Urinary bladder (tissue), 3 donors: ENCODE measurements at regions not wholly inside any gene's neighbourhood (a gene's known extent, or its start where the extent isn't known, plus 50 kb on each side); places are given as distances from the start of the nearest gene placed in this dataset.
"Not testable (repeated sequence)": the region's sequence is repeated elsewhere in the genome, so short reads cannot be mapped to it uniquely, and the experiment has no call there.

ENCODE experiments used
- DNase-seq: peaks from one replicate; pipeline ENCODE4 v3.0.0-alpha.2; 2015; ENCODE audit errors: extremely low spot score
- H3K27ac ChIP-seq: one replicate; pipeline ENCODE4 v1.5.1; 2013; ENCODE audit warnings: low read depth, mild to moderate bottlenecking, moderate library complexity
- H3K36me3 ChIP-seq: one replicate; pipeline ENCODE4 v1.6.1; 2013; ENCODE audit warnings: mild to moderate bottlenecking, moderate library complexity; ENCODE audit not compliant: insufficient read depth
- H3K4me1 ChIP-seq: one replicate; pipeline ENCODE4 v1.6.1; 2013; ENCODE audit warnings: mild to moderate bottlenecking, moderate library complexity; ENCODE audit not compliant: insufficient read depth
- H3K4me3 ChIP-seq: one replicate; pipeline ENCODE4 v1.5.1; 2013; ENCODE audit warnings: low read depth, low read length
- WGBS: extraction: QIAGEN DNeasy Blood & Tissue Kit; methylation state at CpG from one replicate; pipeline ENCODE4 v1.1.7; 2013; 5-methylcytosine and 5-hydroxymethylcytosine counted together
- donor health status: healthy with polysubstance abuse.
- donor health status: healthy.

- WGBS = 85% methylated on average over 16 of the region's 16 CpGs
- Histone ChIP-seq H3K36me3 (no peaks in the 10 kb centered on the region), H3K27ac (no peak overlapping the region), H3K4me1 (no peaks in the 10 kb centered on the region), H3K4me3 (no peak overlapping the region)
- no peak for DNase-seq
These were observed 245.4 kb upstream of the EXOC2 start for GRCh38 chr6:938271-938905.

GRCh38 chr6:935582-935981 lies 242.6 kb upstream of the EXOC2 start:
- 68% methylated on average over 8 of the region's 8 CpGs for WGBS
- no peaks in the 10 kb centered on the region for H3K36me3 ChIP-seq
- no peaks in the 10 kb centered on the region for H3K4me1 ChIP-seq
- H3K4me3 ChIP-seq = no peak overlapping the region
- no peak for DNase-seq
- H3K27ac ChIP-seq = no peak overlapping the region

- Histone ChIP-seq H3K4me3 (no peak overlapping the region), H3K36me3 (no peaks in the 10 kb centered on the region), H3K4me1 (no peaks in the 10 kb centered on the region), H3K27ac (no peak overlapping the region)
- 86% methylated on average over 3 of the region's 3 CpGs for WGBS
- DNase-seq = no peak
These were observed 241.7 kb upstream of the EXOC2 start for GRCh38 chr6:934686-935085.

- not testable (repeated sequence) for H3K4me1 ChIP-seq, H3K4me3 ChIP-seq, H3K27ac ChIP-seq, H3K36me3 ChIP-seq, DNase-seq
- WGBS = 84% methylated on average over 4 of the region's 4 CpGs
These were observed 239.0 kb upstream of the EXOC2 start for GRCh38 chr6:931919-932318.

- DNase-seq = no peak
- no peak overlapping the region for H3K4me3 ChIP-seq
- H3K27ac ChIP-seq = no peak overlapping the region
- H3K4me1 ChIP-seq = no peaks in the 10 kb centered on the region
- H3K36me3 ChIP-seq = no peaks in the 10 kb centered on the region
- 94% methylated on average over 11 of the region's 11 CpGs for WGBS
These were observed 234.2 kb upstream of the EXOC2 start for GRCh38 chr6:927157-927556.

GRCh38 chr6:925656-926213 lies 232.8 kb upstream of the EXOC2 start:
- whole genome bisulfite sequencing = 87% methylated on average over 2 of the region's 2 CpGs
- no peak for DNase-seq
- H3K4me1 ChIP-seq = no peaks in the 10 kb centered on the region

GRCh38 chr6:924661-925060 lies 231.7 kb upstream of the EXOC2 start:
- no peak for DNase-seq
- Histone ChIP-seq H3K4me1 (no peaks in the 10 kb centered on the region), H3K4me3 (no peak overlapping the region), H3K36me3 (no peaks in the 10 kb centered on the region), H3K27ac (no peak overlapping the region)
- WGBS = 80% methylated on average over 9 of the region's 9 CpGs

More at GRCh38 chr6:925656-926213, 232.8 kb upstream of the EXOC2 start:
- no peaks in the 10 kb centered on the region for H3K36me3 ChIP-seq
- H3K27ac ChIP-seq = no peak overlapping the region
- H3K4me3 ChIP-seq = no peak overlapping the region

- 84% methylated on average over 4 of the region's 4 CpGs for WGBS
- no peak overlapping the region for H3K4me3 ChIP-seq
These were observed 228.5 kb upstream of the EXOC2 start for GRCh38 chr6:921400-921799.

GRCh38 chr6:920512-920911 lies 227.6 kb upstream of the EXOC2 start:
- WGBS = 90% methylated on average over 9 of the region's 9 CpGs
- Histone ChIP-seq H3K27ac (no peak overlapping the region), H3K4me3 (no peak overlapping the region), H3K36me3 (no peaks in the 10 kb centered on the region), H3K4me1 (no peaks in the 10 kb centered on the region)
- no peak for DNase-seq

More at GRCh38 chr6:921400-921799, 228.5 kb upstream of the EXOC2 start:
- Histone ChIP-seq H3K36me3 (no peaks in the 10 kb centered on the region), H3K27ac (no peak overlapping the region), H3K4me1 (no peaks in the 10 kb centered on the region)
- DNase-seq = no peak

- Histone ChIP-seq H3K36me3 (no peaks in the 10 kb centered on the region), H3K4me1 (no peaks in the 10 kb centered on the region), H3K4me3 (no peak overlapping the region), H3K27ac (no peak overlapping the region)
- DNase-seq = no peak
- 80% methylated on average over 1 of the region's 1 CpG for WGBS
These were observed 226.6 kb upstream of the EXOC2 start for GRCh38 chr6:919500-919899.

GRCh38 chr6:917939-918338 lies 225.0 kb upstream of the EXOC2 start:
- H3K27ac ChIP-seq = no peak overlapping the region
- WGBS = 89% methylated on average over 3 of the region's 3 CpGs
- H3K36me3 ChIP-seq = no peaks in the 10 kb centered on the region
- H3K4me3 ChIP-seq = no peak overlapping the region
- H3K4me1 ChIP-seq = no peaks in the 10 kb centered on the region
- no peak for DNase-seq

- H3K4me3 ChIP-seq = no peak overlapping the region
- H3K4me1 ChIP-seq = no peaks in the 10 kb centered on the region
- WGBS = 51% methylated on average over 2 of the region's 2 CpGs
- no peak for DNase-seq
- H3K27ac ChIP-seq = no peak overlapping the region
- no peaks in the 10 kb centered on the region for H3K36me3 ChIP-seq
These were observed 224.4 kb upstream of the EXOC2 start for GRCh38 chr6:917296-917695.

GRCh38 chr6:916131-916530 lies 223.2 kb upstream of the EXOC2 start:
- H3K27ac ChIP-seq = no peak overlapping the region
- H3K36me3 ChIP-seq = no peaks in the 10 kb centered on the region
- DNase-seq = no peak
- WGBS = 95% methylated on average over 8 of the region's 8 CpGs
- H3K4me1 ChIP-seq = no peaks in the 10 kb centered on the region
- no peak overlapping the region for H3K4me3 ChIP-seq

- H3K36me3 ChIP-seq = no peaks in the 10 kb centered on the region
- H3K4me1 ChIP-seq = no peaks in the 10 kb centered on the region
- no peak for DNase-seq
- no peak overlapping the region for H3K27ac ChIP-seq
- WGBS = 10% methylated on average over 16 of the region's 16 CpGs
- H3K4me3 ChIP-seq = no peak overlapping the region
These were observed 220.2 kb upstream of the EXOC2 start for GRCh38 chr6:912871-913835.
